OCI-LY1 (cell line): ENCODE measurements at regions not wholly inside any gene's neighbourhood (a gene's known extent, or its start where the extent isn't known, plus 50 kb on each side); places are given as distances from the start of the nearest gene placed in this dataset.

ENCODE experiments used
- CTCF ChIP-seq: fragments of 200-600 bp; sonication (generic), shearing (Covaris generic); IDR thresholded peaks from 2 replicates; pipeline ENCODE4 v1.5.1; 2017; ENCODE audit warnings: mild to moderate bottlenecking, antibody characterized with exemption, low read length, moderate library complexity, mixed read lengths
- EZH2 ChIP-seq: fragments of 200-600 bp; sonication (generic), shearing (Covaris generic); IDR thresholded peaks from 2 replicates; pipeline ENCODE4 v1.8.0; 2017; ENCODE audit warnings: borderline replicate concordance, mixed run types, mild to moderate bottlenecking, antibody characterized with exemption, low read length, moderate library complexity, mixed read lengths

GRCh38 chr6:97459986-97460385, 177.0 kb upstream of the MMS22L start:
- TF ChIP-seq CTCF (no peak), EZH2 (no peak)
